HG03469 (cell line): ENCODE measurements at regions not wholly inside any gene's neighbourhood (a gene's known extent, or its start where the extent isn't known, plus 50 kb on each side); places are given as distances from the start of the nearest gene placed in this dataset.

Source experiments
- ATAC-seq: cut with Tn5 transposase; IDR thresholded peaks from one replicate; pipeline ENCODE4 v1.9.1; 2021; ENCODE audit warnings: mild to moderate bottlenecking, moderate library complexity, moderate number of reproducible peaks; ENCODE audit not compliant: unreplicated experiment

DNA sequence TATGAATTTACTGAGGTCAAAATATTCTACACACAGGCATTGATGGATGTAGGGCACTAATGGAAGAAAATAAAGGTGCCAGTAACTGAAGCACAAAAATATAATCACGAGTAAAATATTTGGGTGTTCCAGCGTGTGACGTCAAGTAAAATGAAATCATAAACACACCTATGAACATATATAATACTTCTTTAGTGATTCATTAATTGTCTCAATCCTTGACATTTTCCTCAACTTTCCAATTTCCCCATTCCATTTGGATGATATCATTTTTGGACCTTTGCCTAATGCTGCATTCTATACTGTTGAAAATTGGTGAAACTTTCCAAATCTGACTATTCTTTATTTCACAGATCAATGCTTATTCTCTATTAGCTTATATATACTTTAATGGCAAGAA lies 649.3 kb downstream of the GALC start:
- no peak for ATAC-seq

DNA sequence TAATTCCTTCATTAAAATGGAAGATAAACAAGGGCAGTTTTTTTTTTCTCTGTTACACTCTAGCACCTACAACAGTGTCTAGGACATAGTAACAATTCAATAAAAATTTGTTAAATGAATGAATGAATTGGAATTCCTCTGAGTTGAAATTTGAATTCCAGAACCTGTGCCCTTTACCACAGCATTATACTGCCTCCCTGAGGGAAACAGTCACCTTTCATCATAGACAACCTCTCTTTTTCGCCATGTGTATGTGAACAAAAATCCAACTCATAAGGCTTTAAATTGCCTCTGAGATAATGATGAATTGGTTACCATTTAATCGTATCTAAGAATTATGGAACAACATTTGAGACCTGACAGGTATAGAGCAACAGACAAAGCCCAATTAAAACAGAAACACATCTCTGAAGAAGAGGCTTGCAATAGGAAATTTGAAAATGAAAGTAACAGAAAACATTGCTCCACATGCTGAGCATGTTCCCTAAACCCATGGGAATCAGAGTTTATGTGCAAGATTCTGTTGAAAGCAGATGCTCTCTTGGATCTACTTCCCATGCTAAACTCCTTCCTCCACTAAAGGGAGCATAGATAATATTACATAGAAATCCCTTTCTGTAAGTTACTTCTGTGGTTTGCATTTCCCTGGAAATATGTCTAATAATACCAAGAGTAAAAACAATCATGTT lies 657.8 kb downstream of the GALC start:
- ATAC-seq = no peak

DNA sequence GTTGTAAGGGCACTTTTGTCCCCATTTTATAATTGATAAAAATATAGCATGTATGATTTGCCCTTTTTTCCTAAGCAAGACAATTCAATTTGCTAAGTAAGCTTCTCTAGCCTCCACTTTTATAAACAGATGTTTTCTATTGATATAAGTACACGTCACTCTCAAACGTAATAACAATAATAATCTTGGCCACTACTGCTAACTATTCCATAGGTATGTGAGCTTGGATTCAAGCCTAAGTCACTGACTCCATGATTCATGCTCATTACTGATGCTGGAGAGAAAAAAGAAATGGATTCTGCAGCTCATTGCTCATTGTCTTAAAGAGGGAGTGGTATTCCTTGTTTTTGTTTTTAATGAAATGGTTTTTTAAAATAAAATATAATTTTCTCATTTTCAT lies 661.0 kb downstream of the GALC start:
- no peak for ATAC-seq

DNA sequence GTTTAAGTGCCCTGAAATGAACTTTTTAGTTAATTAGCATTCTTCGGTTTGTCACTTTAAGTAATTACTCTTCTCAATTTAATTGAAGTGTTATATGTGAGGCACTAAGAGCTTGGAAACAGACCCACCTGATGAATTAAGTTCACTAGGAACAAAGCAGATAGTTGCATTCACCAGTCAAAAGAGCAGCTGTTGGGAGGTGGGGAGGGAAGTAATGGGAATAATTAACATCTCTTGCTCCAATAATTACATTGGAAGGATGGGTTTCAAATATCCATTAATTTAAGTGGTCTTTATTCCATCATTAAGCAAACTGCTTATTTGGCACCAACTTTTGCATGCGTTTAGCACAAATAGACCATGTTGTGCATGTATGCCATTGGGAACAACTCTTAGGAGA lies 667.2 kb downstream of the GALC start:
- no peak for ATAC-seq

DNA sequence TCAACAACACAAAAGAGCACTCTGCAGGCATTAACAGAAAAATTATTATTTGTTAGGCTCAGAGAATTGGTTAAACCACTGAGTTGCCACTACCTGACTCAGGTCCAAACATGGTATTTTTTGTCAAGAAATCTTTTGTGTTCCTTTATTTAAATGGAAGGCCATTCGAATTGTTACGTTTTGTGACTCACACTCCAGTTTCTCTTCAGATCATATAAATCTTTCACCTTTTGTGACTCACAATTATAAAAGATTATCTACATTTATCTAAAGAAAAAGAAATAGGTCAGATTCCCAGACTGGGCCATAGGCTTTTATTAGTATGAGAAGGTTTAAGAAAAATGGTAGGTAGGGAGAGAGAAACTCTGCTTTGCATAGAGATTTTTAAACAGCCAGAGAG lies 669.8 kb downstream of the GALC start:
- ATAC-seq = no peak

DNA sequence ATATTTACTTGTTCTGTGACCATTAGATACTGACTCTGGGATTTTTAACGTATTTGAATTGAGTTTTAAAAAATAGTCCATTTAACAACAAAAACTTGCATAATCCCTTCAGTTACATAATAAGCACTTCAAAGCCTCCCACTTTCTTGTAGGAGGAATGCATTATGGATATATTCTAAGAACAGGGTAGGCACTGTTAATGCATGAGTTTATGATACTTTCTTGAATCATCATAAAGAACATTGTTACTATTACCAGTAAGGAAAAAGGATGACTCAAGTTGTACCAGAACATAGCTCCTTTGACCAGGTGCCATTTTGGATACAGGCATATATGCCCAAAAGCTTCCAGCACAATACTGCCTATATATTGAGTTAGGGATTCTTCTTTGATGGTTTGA lies 671.4 kb downstream of the GALC start:
- no peak for ATAC-seq

DNA sequence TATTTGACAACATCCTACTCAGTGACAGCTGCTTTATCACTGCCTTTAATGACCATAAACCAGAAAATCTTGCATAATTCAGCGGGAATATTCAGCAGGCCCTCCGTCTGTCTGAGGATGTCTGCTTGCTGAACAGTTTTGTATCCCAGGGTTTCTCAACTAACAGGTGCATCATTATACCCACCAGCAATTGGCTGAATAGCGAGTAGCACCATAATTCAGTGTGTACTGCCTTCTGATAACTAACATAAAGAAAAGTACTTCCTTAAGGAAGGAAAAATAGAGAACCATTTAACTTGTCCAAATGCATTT lies 680.1 kb downstream of the GALC start:
- ATAC-seq = no peak

DNA sequence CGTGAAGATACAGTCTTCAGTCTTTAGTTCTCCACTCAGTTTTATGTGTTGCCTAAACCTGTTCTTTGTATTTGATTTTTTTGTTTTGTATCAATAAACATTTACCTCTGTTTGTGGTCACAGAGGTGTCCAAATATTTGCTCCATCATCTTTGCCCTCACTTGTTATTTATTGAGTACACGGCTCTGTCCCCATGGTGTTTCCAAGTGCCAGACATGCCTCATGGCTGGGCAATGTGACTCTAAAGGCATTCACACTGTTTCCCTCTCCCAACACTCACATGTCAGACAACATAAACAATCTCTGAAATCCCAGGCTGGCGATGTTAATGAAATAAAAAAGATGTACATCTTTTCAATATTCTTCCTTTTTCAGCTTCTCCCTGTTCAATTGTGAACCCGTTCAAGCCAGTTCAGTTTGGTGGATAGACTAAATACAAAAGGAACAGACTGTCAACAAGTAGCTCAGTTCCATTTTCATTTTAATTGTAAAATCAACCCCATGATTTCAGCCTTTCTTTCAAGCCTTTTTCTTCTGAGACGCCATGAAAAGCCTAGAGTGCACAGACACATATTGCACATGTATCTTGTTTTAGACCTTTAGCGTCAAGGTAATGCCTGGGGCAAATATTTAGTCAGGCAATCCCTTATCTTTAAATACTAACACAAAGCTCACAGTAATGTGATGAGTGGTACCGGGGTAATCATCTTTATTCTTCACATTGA lies 680.7 kb downstream of the GALC start:
- ATAC-seq = no peak

DNA sequence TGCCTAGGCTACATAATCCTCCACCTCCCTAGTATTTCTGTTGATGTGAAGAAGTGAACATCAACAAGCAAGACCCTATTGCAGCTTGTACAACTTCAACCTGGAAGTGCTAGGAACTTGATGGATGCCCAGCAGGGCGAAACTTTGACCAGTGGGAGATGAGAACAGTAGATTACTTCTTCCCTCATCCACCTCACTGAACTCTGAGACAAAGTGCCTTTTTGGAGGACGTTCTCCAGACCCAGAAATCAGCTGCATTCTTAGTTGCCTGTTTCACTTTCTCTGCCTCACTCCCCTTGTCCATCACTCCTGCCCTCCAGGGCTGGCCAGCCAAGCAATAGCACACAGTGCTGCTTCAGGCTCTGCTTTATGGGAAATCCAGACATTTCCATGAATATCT lies 683.4 kb downstream of the GALC start:
- ATAC-seq = no peak

DNA sequence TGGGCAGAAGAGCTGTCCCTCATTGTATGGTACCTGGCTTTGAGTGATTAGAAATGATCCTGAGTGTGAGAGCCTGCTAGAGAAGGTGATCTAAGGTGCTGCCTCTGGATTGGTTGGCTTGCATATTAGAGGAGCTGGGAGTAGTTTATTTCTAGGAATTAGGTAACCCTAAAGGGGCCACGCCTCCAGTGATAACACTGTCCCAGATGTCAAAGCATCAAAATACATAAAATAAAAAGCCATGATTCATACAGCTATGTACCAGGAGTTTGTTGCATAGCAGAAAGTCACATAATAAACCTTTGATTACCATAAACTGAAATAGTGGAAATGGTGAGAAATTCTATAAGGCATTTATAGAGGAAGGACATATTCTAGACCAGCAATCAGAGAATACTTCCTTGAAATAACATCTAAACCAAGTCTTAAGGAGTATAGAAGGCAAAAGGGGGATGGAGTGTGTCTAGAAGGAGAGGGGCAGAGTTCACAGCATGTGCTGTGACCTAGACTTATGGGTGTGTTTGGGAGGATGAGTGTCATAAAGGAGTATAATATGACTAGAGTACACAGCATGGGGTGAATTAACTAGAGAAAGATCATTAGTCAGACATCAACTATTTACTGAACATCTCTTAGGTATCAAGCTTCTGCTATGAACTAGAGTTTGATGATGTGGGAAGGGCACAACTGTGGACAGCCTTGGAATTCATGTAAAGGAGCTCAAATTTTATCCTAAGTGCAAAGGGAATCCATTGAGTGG lies 686.4 kb downstream of the GALC start:
- no peak for ATAC-seq

DNA sequence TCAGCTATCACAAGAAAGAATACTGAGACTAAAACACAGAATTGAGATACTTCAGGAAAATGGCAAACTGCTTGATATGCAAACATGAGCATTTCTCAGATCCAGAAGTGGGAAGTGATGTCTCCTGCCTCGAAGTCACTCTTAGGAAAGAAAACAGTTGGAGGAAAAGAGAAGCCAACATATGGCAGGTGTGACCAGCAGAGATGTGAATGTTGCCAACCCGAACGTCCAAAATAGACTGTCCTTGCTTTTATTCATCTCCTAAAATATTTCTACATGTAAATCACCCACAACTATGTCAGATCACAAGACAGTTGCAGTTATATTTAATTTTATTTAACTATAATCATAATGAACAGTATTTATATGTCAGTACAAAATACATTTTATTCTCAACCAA lies 687.6 kb downstream of the GALC start:
- no peak for ATAC-seq

DNA sequence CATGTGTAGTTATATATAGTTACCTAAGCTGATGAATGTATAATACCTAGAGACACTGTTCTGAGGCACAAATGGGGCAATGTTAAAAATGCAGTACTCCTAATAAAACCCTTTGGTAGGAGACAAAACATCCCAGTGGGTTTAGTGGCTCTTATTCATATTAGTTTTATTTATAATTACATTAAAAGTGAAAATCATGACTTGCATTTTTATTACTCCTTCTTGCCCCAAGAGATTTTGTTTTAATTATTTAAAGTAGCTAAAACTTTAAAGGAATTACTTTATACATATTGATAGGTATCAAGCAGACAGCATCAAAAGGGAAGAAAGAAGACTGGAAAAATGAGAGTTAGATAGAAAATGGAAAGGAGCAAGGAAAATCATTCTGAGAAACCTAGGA lies 688.6 kb downstream of the GALC start:
- ATAC-seq = no peak

DNA sequence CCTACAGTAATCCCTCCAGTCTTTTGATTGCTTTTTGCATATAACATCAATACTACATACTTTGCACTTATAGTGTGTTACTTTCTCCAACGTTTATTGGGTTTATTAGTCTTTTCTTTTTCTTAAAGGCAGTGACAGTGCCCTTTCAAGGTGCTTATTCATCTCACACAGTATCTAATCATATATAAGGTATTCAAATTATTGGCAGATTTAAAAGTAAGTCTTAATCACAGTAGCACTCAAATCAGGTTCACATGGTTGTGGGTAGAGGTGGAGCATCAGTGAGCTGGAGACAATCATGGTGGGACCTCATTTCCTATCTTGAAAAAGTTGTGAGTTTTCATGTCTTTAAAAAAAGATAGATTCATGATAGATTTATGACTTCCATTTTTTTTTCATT lies 706.2 kb downstream of the GALC start:
- no peak for ATAC-seq

DNA sequence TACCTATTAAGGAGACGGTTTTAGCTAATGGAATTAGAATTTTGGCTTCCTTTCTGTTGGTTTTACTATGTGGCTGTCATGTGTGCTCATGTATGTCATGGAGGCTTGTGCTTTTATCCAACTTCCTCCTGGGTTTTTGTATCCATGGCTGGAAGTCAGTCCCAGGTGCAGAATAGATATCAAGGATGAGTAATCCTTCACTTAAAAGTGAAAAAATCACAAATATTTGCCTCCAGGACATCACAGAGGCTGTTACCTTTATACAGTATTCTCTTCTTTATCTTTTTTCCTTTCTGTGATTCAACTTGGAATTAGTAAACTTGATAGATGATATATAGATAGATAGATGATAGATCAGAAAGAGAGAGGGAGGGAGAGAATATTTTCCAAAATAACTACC lies 706.8 kb downstream of the GALC start:
- no peak for ATAC-seq

DNA sequence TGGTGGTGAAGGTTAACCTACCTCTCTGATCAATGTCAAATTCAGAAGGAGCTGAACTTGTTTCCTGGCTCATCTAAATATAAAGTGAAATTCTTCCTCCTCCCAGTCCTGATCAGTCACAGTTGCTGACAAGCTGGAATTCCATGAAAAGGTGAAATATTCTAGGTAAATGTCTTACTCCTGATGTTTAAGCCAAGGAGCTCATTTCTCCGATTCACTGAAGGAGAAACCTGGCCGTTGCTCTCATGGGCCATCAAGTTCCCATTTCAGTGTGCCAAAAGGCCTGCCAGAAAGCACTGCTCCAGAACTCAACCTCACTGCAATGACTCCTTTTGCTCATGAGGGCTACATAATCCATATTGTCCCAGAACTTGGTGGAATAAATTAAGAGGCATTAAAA lies 707.5 kb downstream of the GALC start:
- no peak for ATAC-seq

DNA sequence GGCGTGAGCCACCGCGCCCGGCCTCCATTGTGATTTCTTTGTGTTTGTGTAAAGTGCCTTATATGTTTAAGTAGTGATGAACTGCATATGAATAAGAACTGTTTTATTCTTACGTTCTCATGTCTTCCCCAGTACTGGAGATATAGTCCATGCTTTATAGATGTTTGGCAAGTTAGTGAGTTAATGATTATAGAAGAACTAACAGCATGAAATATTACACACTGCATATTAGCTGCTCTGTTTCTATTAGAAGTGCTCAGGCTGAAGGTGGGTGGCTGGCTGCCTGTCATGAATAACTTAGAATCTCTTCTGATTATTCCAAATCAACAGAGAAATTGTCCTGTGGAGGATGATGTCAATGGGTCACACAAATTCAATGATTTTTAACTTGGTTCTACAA lies 709.4 kb downstream of the GALC start:
- ATAC-seq = no peak

DNA sequence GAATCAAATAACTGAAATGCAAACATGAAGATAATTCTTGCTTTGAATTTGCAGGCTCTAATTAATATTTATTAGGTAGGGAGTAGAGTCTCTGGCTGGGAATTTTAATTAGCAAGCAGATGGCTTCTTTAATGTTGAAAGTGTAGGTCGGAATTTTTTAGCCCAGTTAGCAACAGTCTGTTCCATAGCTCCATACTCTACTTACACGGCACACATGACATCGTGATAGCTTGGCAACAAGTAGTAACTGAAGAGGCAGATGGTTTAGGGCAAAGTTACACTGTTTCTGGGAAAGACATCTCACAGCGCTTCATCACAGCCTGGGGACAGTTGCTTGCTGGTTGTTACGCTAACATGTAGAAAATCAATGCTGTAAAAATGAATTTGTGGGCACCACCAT lies 710.7 kb downstream of the GALC start:
- ATAC-seq = no peak

DNA sequence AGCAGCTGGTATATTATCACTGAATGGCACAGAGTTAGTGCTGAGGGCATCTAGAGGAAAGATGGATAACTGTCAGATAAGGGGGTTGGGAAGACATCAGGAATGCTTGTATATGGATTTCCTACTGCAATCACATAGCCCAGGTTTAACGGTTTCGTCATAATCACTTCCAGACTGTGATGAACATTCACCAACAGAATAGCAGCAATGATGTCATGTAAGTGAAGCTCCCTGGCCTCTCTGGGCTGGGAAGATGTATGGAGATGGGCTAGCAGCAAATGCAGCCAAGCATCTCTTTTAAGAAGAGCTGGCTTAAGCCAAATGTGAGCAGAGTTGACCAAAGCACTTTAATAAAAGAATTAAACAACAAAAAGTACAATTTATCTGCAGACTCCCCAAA lies 714.6 kb downstream of the GALC start:
- ATAC-seq = no peak

DNA sequence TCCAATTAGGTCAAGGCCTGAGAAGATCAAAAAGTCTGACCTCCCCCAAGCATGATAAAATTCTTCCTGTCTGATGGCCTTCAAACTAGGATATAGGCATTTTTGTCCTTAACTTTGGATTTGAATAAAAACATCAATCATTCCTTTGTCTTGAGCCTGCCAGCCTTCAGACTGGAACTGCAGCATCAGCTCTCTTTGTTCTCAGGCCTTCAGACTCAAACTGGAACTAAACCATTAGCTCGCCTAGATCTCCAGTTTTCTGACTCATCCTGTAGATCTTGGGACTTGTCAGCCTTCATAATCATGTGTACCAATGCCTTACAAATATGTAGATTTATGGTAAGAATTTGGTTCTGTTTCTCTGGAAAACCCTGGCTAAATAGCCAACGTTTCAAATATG lies 721.7 kb downstream of the GALC start:
- no peak for ATAC-seq

DNA sequence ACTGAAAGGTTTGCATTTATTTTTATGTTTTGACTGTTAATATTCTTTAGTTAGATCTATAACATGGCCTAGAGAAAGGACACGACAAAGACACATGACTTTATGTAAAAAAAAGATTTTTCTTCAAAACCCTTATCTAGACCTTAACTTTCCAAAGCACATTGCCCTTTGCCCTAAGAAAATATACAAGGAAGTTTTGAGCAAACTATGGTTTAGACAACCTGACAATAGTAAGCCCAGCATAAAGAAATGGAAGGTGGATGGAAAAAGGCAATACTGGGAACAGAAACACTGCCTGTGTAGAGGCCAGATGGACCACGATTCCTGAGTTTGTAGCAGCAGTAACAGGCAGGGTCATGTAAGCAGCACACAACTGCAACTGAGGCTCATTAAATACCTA lies 724.0 kb downstream of the GALC start:
- no peak for ATAC-seq

DNA sequence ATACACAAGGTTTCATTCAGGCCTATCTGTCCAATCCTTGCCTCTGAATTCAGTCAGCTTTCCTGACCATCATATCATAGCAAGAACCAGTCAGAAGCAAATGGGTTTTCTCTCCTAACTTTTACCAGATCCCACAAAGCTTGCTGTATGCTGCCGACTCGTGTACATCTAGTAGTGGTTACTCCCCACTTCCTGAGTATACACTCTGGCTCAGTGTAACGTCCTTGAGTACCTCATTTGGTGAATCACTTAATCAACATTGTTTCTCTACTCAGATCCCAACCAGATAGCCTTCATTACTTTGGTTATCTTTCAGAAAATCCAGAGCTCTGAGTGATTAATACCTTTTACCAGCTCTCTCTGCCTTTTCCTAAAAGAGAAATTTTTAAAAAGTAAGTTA lies 728.2 kb downstream of the GALC start:
- ATAC-seq = no peak

DNA sequence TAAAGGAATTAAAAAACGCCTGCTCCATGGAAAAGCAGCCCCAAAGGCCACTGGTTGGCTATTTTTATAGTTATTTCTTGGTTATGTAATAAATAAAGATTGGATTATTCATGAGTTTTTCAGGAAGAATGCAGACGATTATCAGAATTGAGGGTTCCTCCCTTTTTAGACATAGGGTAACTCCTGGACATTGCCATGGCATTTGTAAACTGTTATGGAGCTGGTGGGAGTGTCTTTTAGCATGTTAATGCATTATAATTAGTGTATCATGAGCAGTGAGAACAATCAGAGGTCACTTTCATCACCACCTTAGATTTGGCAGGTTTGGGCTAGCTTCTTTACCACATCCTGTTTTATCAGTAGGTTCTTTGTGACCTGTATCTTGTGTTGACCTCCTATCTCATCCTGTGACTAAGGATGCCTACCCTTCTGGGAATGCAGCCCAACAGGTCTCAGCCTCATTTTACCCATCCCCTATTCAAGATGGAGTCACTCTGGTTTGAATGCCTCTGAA lies 728.7 kb downstream of the GALC start:
- ATAC-seq = no peak
